HG02610 (cell line): ENCODE measurements at regions not wholly inside any gene's neighbourhood (a gene's known extent, or its start where the extent isn't known, plus 50 kb on each side); places are given as distances from the start of the nearest gene placed in this dataset.

Source experiments
- ATAC-seq: cut with Tn5 transposase; IDR thresholded peaks from one replicate; pipeline ENCODE4 v1.9.1; 2021; ENCODE audit warnings: mild to moderate bottlenecking, moderate library complexity; ENCODE audit not compliant: unreplicated experiment

- no peak for ATAC-seq
Measured at GRCh38 chr2:236654496-236654895, 84.9 kb downstream of the ACKR3 start.

- ATAC-seq: no peak
Measured at GRCh38 chr2:236656166-236656565, 86.5 kb downstream of the ACKR3 start.

- no peak for ATAC-seq
Measured at GRCh38 chr2:236656721-236657120, 87.1 kb downstream of the ACKR3 start.

GRCh38 chr2:236657215-236657614 is 87.6 kb downstream of the ACKR3 start:
- ATAC-seq: no peak

- no peak for ATAC-seq
Measured at GRCh38 chr2:236657801-236658200, 88.2 kb downstream of the ACKR3 start.

- ATAC-seq: no peak
Measured at GRCh38 chr2:236658974-236659757, 89.5 kb downstream of the ACKR3 start.

GRCh38 chr2:236659758-236660150 is 90.1 kb downstream of the ACKR3 start:
- no peak for ATAC-seq

- no peak for ATAC-seq
Measured at GRCh38 chr2:236661061-236661761, 91.6 kb downstream of the ACKR3 start.

GRCh38 chr2:236661762-236662110 is 92.1 kb downstream of the ACKR3 start:
- no peak for ATAC-seq

- ATAC-seq: no peak
Measured at GRCh38 chr2:236662231-236663185, 92.9 kb downstream of the ACKR3 start.

GRCh38 chr2:236663287-236664101 is 93.9 kb downstream of the ACKR3 start:
- ATAC-seq: no peak

- ATAC-seq: no peak
Measured at GRCh38 chr2:236664136-236664535, 94.5 kb downstream of the ACKR3 start.

- no peak for ATAC-seq
Measured at GRCh38 chr2:236665101-236665500, 95.5 kb downstream of the ACKR3 start.

- ATAC-seq: no peak
Measured at GRCh38 chr2:236665572-236666118, 96.0 kb downstream of the ACKR3 start.

- no peak for ATAC-seq
Measured at GRCh38 chr2:236666646-236667204, 97.1 kb downstream of the ACKR3 start.

GRCh38 chr2:236667526-236667925 is 97.9 kb downstream of the ACKR3 start:
- ATAC-seq: no peak

- ATAC-seq: no peak
Measured at GRCh38 chr2:236668531-236668969, 98.9 kb downstream of the ACKR3 start.

GRCh38 chr2:236670235-236670620 is 100.6 kb downstream of the ACKR3 start:
- no peak for ATAC-seq

GRCh38 chr2:236671896-236672562 is 102.4 kb downstream of the ACKR3 start:
- ATAC-seq: no peak
